Loucy (cell line): ENCODE measurements at regions not wholly inside any gene's neighbourhood (a gene's known extent, or its start where the extent isn't known, plus 50 kb on each side); places are given as distances from the start of the nearest gene placed in this dataset.

Source experiments
- H2AFZ ChIP-seq: fragments of 200-600 bp; sonication (generic); 2 replicates; pipeline ENCODE4 v1.6.0; 2016; ENCODE audit warnings: antibody characterized with exemption, mild to moderate bottlenecking, low read length, moderate library complexity
- H3F3A ChIP-seq: fragments of 200-600 bp; 2 replicates; pipeline ENCODE4 v1.6.0; 2016; ENCODE audit warnings: antibody characterized with exemption, low read depth, mild to moderate bottlenecking
- H3K27me3 ChIP-seq: fragments of 200-600 bp; sonication (generic); 2 replicates; pipeline ENCODE4 v1.6.1; 2014; ENCODE audit warnings: low read length, mild to moderate bottlenecking; ENCODE audit not compliant: insufficient read depth, poor library complexity, severe bottlenecking
- H3K36me3 ChIP-seq: fragments of 200-600 bp; sonication (generic); 2 replicates; pipeline ENCODE4 v1.6.1; 2016; ENCODE audit warnings: low read length; ENCODE audit not compliant: insufficient read depth
- H3K4me1 ChIP-seq: fragments of 200-600 bp; sonication (generic); 2 replicates; pipeline ENCODE4 v1.5.1; 2014; ENCODE audit warnings: low read length, mild to moderate bottlenecking; ENCODE audit not compliant: insufficient read depth, poor library complexity, severe bottlenecking
- H3K4me2 ChIP-seq: fragments of 200-600 bp; sonication (generic); 2 replicates; pipeline ENCODE4 v1.6.0; 2014; ENCODE audit warnings: antibody characterized with exemption, low read length, low read depth, mild to moderate bottlenecking; ENCODE audit not compliant: poor library complexity, severe bottlenecking
- H3K4me3 ChIP-seq: fragments of 200-600 bp; sonication (generic); 2 replicates; pipeline ENCODE4 v1.5.1; 2014; ENCODE audit warnings: low read length, mild to moderate bottlenecking, mixed read lengths; ENCODE audit not compliant: poor library complexity, severe bottlenecking
- H3K79me2 ChIP-seq: fragments of 200-600 bp; sonication (generic); 2 replicates; pipeline ENCODE4 v1.6.1; 2014; ENCODE audit warnings: low read length; ENCODE audit not compliant: insufficient read depth
- H3K9ac ChIP-seq: fragments of 200-600 bp; sonication (generic); 2 replicates; pipeline ENCODE4 v1.6.0; 2014; ENCODE audit warnings: mild to moderate bottlenecking, low read depth, low read length, moderate library complexity; ENCODE audit not compliant: poor library complexity, severe bottlenecking
- H3K9me2 ChIP-seq: fragments of 200-600 bp; sonication (generic); replicated peaks from 2 replicates; pipeline ENCODE4 v1.6.1; 2016; ENCODE audit warnings: low read depth, low read length, mixed read lengths
- H3K9me3 ChIP-seq: fragments of 200-600 bp; sonication (generic); 2 replicates; pipeline ENCODE4 v1.6.1; 2014; ENCODE audit warnings: mild to moderate bottlenecking, antibody characterized with exemption, low read length, low read depth; ENCODE audit not compliant: insufficient read depth
- H4K20me1 ChIP-seq: fragments of 200-600 bp; sonication (generic); 2 replicates; pipeline ENCODE4 v1.6.0; 2014; ENCODE audit warnings: antibody characterized with exemption, low read length, mild to moderate bottlenecking; ENCODE audit not compliant: insufficient read depth, poor library complexity, severe bottlenecking
- CTCF ChIP-seq: fragments of 200-600 bp; sonication (generic); conservative IDR thresholded peaks from 2 replicates; pipeline ENCODE4 v1.5.1; 2014; ENCODE audit warnings: mild to moderate bottlenecking, antibody characterized with exemption, low read length
- EZH2phosphoT487 ChIP-seq: fragments of 200-600 bp; IDR thresholded peaks from 2 replicates; pipeline ENCODE4 v1.6.1; 2018; ENCODE audit warnings: antibody characterized with exemption, mild to moderate bottlenecking, moderate library complexity, borderline replicate concordance

DNA sequence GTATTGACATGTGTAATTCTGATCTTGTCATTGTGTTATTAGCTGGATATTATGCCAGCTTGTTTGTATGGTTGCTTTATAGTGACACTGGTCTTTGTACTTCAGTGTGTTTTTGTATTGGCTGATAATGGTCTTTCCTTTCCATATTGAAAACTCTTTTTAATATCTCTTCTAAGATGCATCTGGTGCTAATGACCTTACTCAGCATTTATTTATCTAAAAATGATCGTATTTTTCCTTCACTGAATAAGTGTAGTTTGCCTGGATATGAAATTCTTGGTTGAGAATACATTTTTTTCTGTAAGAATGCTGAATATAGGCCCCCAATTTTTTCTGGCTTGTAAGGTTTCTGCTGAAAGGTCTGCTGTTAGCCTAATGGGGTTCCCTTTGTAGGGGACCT lies 465.5 kb upstream of the TMPRSS15 start:
- TF ChIP-seq EZH2phosphoT487 (no peak), CTCF (no peak)
- H3K4me1 ChIP-seq, result no peaks in the 10 kb centered on the region

DNA sequence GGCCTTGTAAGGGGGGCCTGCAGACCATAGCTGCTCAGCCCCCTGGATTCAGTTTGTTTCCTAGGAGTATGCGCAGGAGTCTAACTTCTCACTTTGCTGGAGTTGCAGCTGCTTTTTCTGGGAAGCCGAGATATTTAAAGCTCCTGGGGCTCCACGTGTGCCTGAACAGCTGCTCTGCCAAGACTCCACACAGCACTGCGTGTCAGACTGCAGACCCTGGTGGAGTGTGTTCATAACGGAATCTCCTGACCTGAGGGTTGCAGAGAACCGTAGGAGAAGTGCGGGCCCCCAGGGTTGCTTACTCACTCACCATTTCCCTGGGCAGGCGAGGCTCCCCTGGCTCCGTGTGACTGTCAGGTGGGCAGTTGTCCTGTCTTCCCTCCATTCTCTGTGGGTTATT lies 474.3 kb upstream of the TMPRSS15 start:
- Histone ChIP-seq H2AFZ (no peak overlapping the region), H4K20me1 (no peaks in the 10 kb centered on the region), H3K9me3 (no peaks in the 10 kb centered on the region), H3K4me1 (no peaks in the 10 kb centered on the region), H3K9ac (no peak overlapping the region), H3K36me3 (no peaks in the 10 kb centered on the region), H3K79me2 (no peaks in the 10 kb centered on the region), H3K9me2 (no peaks in the 10 kb centered on the region), H3K27me3 (no peaks in the 10 kb centered on the region), H3F3A (no peaks in the 10 kb centered on the region), H3K4me2 (no peak overlapping the region), H3K4me3 (no peak overlapping the region)
- TF ChIP-seq CTCF, result no peak
- no peak for TF ChIP-seq EZH2phosphoT487

More for the DNA sequence above, 465.5 kb upstream of the TMPRSS15 start:
- H3K9me3 ChIP-seq, result no peaks in the 10 kb centered on the region
- H4K20me1 ChIP-seq, result no peaks in the 10 kb centered on the region
- H3F3A ChIP-seq, result no peaks in the 10 kb centered on the region
- no peaks in the 10 kb centered on the region for H3K27me3 ChIP-seq
- no peak overlapping the region for H3K4me2 ChIP-seq
- H3K79me2 ChIP-seq, result no peaks in the 10 kb centered on the region
- H3K9me2 ChIP-seq, result no peaks in the 10 kb centered on the region
- no peak overlapping the region for H3K4me3 ChIP-seq
- H2AFZ ChIP-seq, result no peak overlapping the region
- no peaks in the 10 kb centered on the region for H3K36me3 ChIP-seq
- no peak overlapping the region for H3K9ac ChIP-seq

- Histone ChIP-seq H3K4me2 (no peak overlapping the region), H3K79me2 (no peaks in the 10 kb centered on the region), H3K9me3 (no peaks in the 10 kb centered on the region), H3K36me3 (no peaks in the 10 kb centered on the region), H3K9me2 (no peaks in the 10 kb centered on the region), H3K9ac (no peak overlapping the region), H2AFZ (no peak overlapping the region), H3K4me3 (no peak overlapping the region), H3K27me3 (no peaks in the 10 kb centered on the region), H3K4me1 (no peaks in the 10 kb centered on the region), H3F3A (no peaks in the 10 kb centered on the region), H4K20me1 (no peaks in the 10 kb centered on the region)
- TF ChIP-seq EZH2phosphoT487 (no peak), CTCF (no peak)
Measured at GRCh38 chr21:18887922-18888602, 484.5 kb upstream of the TMPRSS15 start.
